NAMALWA (cell line): ENCODE measurements at regions not wholly inside any gene's neighbourhood (a gene's known extent, or its start where the extent isn't known, plus 50 kb on each side); places are given as distances from the start of the nearest gene placed in this dataset.
A peak's percentile ranks its signal among the peaks of the same experiment; 100 is the strongest.
"Not testable (repeated sequence)": the region's sequence is repeated elsewhere in the genome, so short reads cannot be mapped to it uniquely, and the experiment has no call there.

Experiments used
- DNase-seq: peaks from one replicate; pipeline ENCODE4 v3.0.0-alpha.2; 2015; ENCODE audit warnings: low spot score

DNA sequence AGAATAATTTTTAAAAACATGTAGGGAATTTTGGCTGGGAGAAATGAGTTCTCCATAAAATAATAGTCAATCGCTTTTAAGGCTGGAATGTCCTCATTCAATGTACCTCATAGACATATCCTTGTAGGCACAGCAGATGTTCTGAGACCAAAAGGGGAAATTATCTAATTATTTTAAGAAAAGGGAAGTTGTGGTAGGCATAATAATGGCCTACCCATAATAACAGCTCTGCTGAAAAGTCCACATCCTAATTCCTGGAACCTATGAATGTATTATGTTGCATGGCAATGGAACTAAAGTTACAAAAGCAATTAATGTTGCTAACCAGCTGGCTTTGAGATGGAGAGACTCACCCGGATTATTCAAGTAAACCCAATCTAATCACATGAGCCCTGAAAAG lies 216.1 kb downstream of the TRIM36 start:
- DNase-seq, result no peak

DNA sequence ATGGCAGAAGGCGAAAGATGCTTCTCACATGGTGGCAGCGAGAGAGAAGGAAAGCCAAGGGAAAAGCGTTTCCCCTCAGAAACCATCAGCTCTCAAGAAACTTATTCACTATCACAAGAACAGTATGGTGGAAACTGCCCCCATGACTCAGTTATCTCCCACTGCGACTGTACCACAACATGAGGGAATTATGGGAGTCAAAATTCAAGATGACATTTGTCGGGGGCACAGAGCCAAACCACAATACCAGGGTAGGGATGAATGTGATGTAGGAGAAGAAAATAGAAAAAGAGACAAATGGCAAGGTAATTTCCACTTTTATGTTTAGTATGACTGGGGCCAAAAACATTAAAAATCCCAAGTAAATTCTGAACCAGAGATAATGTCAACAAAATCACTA lies 216.8 kb downstream of the TRIM36 start:
- DNase-seq, result no peak

DNA sequence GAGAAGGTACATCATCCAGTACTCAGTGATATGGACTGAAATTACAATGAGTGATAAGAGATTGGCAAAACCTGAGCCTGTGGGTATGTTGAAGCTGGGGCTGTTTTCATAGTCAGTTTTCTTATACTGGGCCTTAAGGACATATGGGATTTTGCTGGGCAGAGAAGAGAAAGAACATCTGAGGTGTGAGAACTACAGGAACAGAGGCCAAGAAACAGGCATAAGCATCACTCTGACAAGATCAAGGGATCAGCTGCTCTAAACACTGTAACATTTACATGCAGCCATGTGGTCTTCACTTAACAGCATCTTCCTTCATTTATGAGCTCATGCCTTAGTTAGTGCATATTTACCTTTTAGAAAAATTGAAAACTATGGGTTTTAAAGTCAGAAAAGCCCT lies 220.0 kb downstream of the TRIM36 start:
- no peak for DNase-seq

DNA sequence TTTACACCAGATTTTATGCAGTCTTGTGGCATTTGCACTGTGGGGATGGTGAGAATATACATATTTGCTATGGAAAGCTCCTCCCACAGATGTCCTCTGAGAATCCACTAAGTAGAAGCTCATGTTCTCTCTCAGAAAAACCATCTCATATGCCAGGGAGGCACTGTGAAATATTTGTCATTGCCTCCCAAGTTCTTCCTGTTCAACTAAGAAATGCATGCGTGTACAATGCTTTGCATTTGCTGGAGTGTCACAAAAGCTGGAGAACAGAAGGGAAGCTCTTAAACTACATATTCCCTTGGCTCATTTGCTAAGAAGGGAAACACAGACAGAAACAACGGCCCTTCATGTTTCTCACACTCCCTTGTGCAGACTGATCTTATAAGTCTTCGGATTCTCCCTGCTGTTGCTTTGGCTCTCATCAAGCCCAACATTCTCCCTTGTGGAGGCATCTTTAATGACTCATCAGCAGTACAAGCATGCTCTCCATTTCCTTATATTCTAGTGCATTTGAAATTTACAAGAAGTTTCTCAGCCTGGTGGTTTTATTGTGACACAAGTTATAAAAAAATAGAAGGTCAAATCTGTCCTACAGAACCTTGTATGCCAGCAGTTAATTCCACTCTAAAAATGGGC lies 220.6 kb downstream of the TRIM36 start:
- DNase-seq, result no peak

DNA sequence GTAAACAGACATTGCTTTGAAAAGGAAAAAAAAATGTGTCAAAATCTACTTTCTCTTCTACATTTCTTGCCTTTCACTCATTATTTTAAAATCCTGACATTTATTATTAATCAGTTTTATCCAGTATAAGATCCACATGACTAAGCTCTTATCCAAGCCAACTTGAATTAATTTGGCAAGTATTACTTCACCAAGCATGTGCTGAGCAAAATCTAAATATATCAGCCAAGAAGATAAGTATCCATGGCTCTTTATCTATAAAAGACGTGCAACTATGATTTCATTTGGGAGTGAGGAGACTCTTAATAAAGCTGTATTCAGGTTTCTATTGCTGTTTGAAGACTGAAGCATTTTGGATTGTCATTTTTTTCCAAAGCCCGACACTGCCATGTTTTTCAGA lies 221.3 kb downstream of the TRIM36 start:
- no peak for DNase-seq

DNA sequence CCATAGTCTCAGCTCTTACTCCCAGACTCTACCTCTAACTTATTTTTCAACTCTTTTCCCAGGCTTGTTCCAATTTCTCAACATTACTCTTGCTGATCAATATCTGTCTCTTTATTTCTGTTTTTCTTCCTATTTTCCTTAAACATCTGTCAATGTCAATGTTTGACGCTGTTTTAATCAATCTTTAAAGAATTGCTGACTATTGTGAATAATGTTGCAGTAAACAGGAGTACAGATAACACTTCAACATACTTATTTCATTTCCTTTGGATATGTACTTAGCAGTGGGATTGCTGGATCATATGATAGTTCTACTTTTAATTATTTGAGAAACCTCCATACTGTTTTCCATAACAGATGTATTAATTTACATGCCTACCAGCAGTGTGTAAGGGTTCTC lies 229.0 kb downstream of the TRIM36 start:
- no peak for DNase-seq

DNA sequence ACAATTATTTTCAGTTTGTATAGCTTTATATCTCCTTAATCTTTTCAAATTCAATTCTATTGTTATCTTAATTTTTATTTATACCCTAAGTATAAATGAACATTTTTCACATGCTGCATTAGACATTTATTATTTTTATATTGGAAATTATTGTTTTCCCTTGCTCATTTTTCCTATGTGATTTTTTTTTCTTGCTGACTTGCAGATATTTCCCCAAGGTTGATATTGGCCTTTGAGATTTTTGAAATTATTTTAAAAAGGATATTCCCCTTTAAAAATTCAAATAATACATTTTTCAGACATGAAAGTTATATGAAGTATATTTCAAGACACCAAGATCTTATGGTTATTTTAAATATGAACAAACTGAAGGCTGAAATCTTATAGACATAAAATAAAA lies 234.2 kb downstream of the TRIM36 start:
- DNase-seq, result no peak

DNA sequence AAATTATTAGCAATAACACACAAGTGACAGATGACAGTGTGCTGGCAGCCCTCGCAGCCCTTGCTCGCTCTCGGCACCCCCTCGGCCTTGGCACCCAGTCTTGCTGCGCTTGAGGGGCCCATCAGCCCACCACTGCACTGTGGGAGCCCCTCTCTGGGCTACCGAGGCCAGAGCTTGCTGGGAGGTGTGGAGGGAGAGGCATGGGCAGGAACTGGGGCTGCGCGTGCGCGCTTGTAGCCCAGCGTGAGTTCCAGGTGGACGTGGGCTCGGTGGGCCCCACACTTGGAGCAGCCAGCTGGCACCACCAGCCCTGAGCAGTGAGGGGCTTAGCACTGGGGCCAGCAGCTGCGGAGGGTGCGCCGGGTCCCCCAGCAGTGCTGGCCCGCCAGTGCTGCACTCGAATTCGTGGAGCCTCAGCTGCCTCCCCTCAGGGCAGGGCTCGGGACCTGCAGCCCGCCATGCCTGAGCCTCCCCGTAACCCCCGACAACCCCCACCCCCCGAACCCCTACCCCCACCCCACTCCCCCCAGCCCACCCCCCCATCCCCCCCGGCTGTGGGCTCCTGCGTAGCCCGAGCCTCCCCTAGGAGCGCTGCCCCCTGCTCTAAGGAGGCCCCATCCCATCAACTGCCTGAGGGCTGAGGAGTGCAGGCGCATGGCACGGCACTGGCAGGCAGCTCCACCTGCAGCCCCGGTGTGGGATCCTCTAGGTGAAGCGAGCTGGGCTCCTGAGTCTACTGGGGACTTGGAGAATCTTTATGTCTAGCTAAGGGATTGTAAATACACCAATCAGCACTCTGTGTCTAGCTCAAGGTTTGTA lies 240.9 kb downstream of the TRIM36 start:
- no peak for DNase-seq

DNA sequence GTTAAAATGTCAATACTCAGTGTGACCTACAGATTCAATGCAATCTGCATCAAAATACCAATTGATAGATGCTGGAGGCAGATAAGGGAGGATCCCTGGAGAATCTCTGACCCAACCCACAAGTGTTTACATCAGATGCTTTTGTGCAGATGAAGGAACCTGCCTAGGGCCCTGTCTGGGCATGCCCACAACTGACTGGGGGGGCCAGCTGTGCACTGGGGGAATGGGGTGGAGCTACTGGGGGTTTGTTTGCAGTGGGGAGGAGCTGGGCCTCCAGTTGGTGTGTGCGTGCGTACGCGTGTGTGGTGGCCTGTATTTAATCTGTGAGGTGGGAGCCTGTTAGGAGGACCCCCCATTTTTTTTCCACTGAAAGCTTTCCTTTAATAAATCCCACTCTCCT lies 244.9 kb downstream of the TRIM36 start:
- DNase-seq, result no peak

DNA sequence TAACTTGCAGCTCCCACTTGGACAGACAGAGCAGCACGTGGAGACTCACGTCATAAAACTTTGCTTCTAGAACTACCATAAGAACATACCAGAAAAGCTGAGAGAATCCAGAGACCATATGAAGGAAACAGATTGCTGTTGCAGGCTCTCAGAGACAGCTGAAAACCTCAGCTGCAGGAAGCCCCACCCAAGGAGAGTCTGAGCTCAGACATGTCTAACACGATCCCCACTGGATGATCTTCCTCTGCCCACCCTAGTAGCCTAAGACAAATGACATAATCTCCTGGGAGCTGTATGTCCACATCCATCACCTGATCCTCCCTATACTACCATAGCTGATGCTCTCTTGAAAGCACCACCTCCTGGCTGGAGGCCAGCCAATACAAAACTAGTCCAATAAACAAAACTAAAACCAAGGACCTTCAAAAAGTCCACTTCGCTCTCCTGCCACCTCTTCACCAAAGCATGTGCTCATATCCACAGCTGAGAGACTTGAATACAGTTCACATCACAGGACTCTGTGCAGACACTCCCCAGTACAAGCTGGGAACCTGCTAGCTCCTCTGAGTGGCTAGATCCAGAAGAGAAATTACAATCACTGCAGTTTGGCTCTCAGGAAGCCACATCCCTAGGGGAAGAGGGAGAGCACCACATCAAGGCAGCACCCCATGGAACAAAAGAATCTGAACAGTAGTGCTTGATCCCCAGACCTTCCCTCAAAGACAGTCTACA lies 257.4 kb downstream of the TRIM36 start:
- no peak for DNase-seq

DNA sequence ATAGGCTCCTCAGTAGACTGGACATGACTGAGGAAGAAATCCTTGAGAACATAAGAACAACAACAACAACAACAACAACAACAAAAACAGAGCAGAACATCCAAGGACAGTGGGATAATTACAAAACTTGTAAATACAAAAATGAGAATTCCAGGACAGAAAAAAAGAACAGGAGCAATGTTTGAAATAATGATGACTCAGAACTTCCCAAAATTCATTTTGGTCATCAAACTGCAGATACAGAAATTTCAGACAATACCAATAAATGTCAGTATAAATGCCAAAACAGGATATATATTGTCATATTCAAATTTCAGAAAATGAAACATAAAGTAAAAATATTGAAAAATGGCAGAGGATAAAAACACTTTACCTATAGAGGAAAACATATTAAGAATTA lies 259.0 kb downstream of the TRIM36 start:
- no peak for DNase-seq

DNA sequence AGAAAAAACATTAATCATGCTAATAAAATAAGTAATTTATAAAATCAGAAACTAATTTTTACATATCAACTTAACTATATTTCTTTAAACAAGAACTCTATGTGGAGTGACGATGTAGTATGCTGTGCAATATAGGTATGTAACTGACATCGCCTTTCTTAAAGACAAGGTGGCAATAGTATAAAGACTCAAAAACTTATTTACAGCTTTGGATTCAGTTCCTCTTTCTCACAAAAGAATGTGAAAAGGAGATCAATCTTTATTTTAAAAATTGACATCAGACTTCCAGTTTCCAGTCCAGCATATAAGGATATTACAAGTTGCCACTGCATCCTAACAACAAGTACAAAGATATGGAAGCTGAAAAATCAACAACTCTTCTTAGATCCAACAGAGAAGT lies 260.3 kb downstream of the TRIM36 start:
- no peak for DNase-seq

DNA sequence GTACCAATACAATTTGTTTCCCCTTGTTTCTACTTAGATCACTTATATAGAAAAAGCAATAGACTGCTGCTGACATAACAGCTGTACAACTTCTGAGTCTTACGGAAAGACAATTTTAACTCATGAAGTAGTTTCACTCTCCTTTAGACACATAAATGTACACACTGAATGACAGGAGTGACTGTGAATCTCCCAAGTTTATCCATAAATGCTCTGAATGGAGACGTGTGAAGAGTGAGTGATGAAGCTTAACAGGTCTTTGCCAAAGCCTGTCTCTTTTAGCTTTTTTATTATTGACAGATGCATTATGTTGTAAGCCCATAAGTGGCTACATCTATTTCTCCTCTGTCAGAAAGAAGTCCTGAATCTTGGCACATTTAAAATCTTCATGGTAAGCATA lies 265.9 kb downstream of the TRIM36 start:
- no peak for DNase-seq

DNA sequence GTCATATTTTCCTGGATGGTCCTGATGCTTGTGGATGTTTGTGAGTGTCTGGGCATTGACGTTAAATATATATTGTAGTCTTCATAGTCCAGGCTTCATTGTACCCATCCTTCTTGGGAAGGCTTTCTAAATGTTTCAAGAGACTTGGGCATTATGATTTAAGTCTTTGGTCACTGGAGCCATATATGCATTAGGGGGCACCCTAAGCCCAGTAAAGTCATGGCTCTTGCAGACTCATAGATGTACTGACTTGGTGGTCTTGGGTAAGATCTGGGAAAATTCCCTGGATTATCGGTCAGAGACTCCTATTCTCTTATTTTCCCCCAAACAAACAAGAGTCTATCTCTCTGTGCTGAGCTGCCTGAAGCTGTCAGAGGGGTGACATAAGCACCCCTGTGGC lies 271.1 kb downstream of the TRIM36 start:
- peak; percentile 7 for DNase-seq

DNA sequence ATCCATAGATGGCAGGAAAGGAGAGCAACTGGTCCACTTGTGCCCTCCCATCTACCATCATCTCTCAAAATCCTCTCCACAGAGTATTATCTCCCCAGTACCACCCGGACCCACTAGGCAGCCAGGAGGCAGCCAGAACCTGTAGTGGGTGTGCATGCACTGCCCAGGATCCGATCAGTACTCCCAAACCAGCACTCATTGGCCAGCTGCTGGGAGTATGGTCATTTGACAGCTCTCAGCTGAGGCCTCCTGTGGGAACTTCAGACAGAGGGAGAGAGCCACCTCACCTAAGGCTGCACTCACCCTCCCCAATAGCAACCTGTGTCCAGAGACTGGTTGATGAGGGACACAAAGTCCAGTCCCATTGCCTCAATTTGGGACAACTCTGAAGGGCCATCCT lies 286.0 kb downstream of the TRIM36 start:
- DNase-seq, result no peak

DNA sequence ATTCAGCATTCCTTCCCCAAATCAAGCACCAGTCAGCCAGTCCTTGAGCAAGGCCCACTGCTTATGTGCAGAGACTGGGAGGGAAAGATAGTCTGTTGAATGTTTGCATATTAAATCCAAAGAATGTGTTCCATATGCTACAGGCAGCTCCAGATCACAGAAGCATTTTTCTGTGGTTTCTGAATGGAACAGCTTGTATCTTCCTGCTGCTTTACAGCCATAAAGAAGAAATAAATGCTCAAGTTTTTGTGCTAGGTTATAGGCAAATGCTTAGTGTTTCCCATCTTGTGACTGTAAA lies 310.3 kb downstream of the TRIM36 start:
- DNase-seq, result no peak

DNA sequence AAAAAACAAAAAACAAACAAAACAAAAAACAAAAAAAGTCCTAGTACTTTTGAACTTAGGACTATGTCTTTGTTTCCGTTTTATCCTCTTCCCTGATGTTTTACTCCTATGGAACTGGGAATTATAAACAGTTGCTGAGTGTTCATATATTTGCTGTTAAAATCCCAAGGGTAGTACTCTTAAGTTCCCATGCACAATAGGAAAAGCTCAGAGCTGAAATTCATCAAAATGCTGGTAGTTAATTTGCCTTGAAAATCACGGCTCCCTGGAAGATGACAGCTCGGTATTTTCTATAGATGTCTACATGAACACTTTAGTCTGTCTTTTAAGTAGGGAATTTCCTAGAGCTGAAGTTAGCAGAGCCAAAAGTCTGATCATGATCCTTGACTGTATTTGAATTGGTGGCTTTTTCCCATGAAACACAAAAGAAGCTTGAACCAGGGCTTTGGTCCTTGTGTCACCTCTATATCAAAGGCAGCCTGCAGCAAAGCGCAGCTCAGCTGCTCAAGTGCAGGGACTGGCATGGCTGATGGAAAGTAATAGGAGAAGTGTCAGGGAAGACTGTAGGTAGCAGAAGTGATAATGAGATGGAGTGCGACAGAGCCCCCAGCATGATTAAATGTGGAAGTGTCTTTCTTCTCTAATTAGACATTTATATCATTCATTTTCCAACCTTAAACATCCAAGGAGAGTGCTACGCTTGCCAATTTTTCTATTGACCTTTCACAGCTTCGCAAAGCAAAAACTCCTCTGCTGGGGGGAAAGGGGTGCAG lies 310.9 kb downstream of the TRIM36 start:
- no peak for DNase-seq

DNA sequence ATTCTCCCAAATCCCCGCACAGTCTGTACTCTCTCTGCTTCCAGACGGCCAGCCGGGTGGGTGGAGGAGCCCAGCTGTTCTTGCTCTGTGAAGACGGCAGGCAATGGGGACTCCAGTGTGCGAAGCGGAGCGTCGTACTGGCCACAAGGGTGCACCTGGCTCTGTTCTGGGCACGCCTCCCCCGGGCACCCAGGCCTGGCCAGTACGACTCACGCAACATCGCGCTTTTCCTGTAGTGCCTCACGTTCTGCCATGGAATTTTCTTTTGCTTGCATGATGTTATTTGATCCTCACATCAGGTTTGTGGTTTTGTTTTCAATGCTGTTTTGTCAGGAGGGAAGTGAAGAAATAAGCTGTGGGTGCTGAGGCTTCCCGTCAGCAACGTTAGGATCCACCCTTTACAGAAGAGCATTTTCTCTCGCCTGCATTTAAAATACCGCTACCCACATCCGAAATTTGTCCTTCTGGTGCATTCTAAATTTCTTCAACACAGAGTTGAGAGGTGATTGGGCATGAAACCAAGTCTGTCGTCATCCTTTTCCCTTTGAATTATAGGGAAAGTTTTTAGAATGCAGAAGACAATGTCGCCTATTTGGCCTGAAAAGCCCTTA lies 311.7 kb downstream of the TRIM36 start:
- DNase-seq, result no peak

DNA sequence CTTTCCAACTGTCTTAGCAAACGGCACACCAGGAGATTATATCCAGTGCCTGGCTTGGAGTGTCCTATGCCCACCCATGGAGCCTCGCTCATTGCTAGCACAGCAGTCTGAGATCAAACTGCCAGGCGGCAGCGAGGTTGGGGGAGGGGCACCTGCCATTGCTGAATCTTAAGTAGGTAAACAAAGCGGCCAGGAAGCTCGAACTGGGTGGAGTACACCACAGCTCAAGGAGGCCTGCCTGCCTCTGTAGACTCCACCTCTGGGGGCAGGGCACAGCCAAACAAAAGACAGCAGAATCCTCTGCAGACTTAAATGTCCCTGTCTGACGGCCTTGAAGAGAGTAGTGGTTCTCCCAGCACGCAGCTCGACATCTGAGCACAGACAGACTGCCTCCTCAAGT lies 325.0 kb downstream of the TRIM36 start:
- not testable (repeated sequence) for DNase-seq

DNA sequence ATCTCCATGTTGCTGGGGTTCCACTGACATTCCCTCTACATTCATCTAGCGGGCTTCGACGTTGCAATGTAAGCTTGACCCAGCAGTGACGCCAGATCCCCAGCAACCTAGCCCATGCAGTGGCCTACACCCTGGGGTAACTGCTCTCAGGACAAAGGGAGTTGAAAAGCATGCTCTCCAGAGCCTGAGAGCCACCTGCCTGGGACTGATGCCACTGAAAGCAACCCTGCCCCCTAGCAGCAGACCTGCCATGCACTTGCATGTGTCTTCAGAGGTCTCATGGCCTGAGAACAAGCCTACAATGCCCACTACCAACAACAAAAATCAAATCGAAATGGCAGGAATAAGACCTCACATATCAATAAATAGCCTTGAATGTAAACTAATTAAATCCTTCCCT lies 330.3 kb downstream of the TRIM36 start:
- DNase-seq, result no peak

DNA sequence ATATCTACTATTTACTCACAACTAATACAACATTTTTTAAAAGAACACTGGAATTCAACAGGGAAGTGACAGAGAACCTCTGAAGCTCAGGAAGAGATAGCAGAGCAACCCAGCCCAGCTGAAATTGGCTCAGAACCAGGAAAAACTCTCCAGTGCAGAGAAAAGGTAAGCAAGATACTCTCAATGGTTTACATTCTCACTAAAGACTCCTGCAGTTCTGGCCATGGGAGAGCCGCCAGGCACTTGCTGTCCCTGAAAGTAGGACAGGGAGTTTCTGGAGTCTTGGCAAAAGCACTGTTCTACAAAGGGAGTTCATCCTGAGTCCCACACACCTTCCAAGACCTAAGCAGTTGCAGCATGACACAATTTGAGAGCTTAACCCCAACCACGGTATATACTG lies 330.8 kb downstream of the TRIM36 start:
- DNase-seq, result no peak

DNA sequence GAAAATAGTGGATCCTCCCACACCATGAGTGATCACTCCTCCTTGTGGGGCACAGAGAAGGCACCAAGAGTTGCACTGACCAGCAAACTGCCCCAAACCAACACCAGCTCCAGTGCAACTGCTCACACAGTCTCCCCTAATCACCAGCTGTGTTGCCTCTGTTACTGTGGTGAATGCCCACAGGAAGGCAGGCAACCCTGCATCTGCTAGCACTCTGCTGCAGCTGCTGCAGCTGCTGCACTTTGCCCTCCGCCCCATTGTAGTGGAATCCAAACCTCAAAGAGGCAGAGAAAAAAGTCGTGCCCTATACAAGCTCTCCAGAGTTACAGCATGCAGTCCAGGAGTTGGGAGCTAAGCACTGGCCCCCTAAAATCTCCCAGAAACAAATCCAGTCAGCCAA lies 339.6 kb downstream of the TRIM36 start:
- no peak for DNase-seq
